ENCODE measurements at regions not wholly inside any gene's neighbourhood (a gene's known extent, or its start where the extent isn't known, plus 50 kb on each side); places are given as distances from the start of the nearest gene placed in this dataset.

DNA sequence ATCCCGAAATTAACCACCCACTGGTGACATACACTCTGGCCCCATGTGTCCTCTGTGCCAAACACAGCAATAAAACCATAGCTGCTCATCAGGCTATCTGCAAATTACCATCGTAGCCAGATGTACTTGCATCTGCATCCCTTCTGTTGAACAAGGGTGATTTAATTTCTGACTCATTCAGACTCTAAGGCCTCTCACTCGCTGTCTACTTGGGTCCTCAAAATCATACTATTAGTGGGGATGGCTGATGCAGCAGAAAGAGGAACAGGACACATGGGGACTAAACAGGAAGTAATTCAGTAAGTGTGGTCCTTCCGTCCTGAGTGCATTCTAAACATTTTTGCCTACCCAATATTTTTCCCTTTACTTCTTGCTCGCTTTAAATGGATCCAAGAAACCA, 2275.0 kb upstream of the PCDH20 start:
- Histone ChIP-seq H3K4me2 (ENCODE audit: low read length) (no peak overlapping the region), H3K36me3 (ENCODE audit: control insufficient read depth, low read length) (no peaks in the 10 kb centered on the region), H3K4me1 (ENCODE audit: control insufficient read depth, low read length) (no peaks in the 10 kb centered on the region), H3K9me2 (replicated peaks; ENCODE audit: control insufficient read depth, low read length) (no peaks in the 10 kb centered on the region), H3K27ac (ENCODE audit: low read depth, low read length) (no peak overlapping the region), H3K9me3 (ENCODE audit: control insufficient read depth, insufficient read depth, low read length) (no peaks in the 10 kb centered on the region; the same call in 1 of the 2 replicates), H3K27me3 (ENCODE audit: control insufficient read depth, low read length) (no peaks in the 10 kb centered on the region), H4K20me1 (ENCODE audit: control insufficient read depth, insufficient read depth, low read depth, low read length) (no peaks in the 10 kb centered on the region), H3F3A (ENCODE audit: control insufficient read depth, insufficient read depth) (no peaks in the 10 kb centered on the region), H3K4me3 (ENCODE audit: low read length) (no peak overlapping the region), H3K79me2 (ENCODE audit: control insufficient read depth, low read length) (no peaks in the 10 kb centered on the region)
- TF ChIP-seq, protein P1, sequence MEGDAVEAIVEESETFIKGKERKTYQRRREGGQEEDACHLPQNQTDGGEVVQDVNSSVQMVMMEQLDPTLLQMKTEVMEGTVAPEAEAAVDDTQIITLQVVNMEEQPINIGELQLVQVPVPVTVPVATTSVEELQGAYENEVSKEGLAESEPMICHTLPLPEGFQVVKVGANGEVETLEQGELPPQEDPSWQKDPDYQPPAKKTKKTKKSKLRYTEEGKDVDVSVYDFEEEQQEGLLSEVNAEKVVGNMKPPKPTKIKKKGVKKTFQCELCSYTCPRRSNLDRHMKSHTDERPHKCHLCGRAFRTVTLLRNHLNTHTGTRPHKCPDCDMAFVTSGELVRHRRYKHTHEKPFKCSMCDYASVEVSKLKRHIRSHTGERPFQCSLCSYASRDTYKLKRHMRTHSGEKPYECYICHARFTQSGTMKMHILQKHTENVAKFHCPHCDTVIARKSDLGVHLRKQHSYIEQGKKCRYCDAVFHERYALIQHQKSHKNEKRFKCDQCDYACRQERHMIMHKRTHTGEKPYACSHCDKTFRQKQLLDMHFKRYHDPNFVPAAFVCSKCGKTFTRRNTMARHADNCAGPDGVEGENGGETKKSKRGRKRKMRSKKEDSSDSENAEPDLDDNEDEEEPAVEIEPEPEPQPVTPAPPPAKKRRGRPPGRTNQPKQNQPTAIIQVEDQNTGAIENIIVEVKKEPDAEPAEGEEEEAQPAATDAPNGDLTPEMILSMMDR (IDR thresholded peaks at IDR 0.05; ENCODE audit: low read depth, low read length, poor library complexity, severe bottlenecking), result no peak
- no peak for TF ChIP-seq EZH2phosphoT487 (IDR thresholded peaks at IDR 0.05; ENCODE audit: borderline replicate concordance, low read length)

- no peak overlapping the region for H3K4me2 ChIP-seq (ENCODE audit: low read length)
- H3F3A ChIP-seq (ENCODE audit: control insufficient read depth, insufficient read depth), result no peaks in the 10 kb centered on the region
- H3K27ac ChIP-seq (ENCODE audit: low read depth, low read length), result no peak overlapping the region
- H3K27me3 ChIP-seq (ENCODE audit: control insufficient read depth, low read length), result no peaks in the 10 kb centered on the region
- H4K20me1 ChIP-seq (ENCODE audit: control insufficient read depth, insufficient read depth, low read depth, low read length), result no peaks in the 10 kb centered on the region
- H3K4me1 ChIP-seq (ENCODE audit: control insufficient read depth, low read length), result no peaks in the 10 kb centered on the region
- H3K36me3 ChIP-seq (ENCODE audit: control insufficient read depth, low read length), result no peaks in the 10 kb centered on the region
- TF ChIP-seq, protein P1 (IDR thresholded peaks at IDR 0.05; ENCODE audit: low read depth, low read length, poor library complexity, severe bottlenecking), result no peak
- TF ChIP-seq EZH2phosphoT487 (IDR thresholded peaks at IDR 0.05; ENCODE audit: borderline replicate concordance, low read length), result no peak
- H3K9me2 ChIP-seq (replicated peaks; ENCODE audit: control insufficient read depth, low read length), result no peaks in the 10 kb centered on the region
- no peak overlapping the region for H3K4me3 ChIP-seq (ENCODE audit: low read length)
- H3K9me3 ChIP-seq (ENCODE audit: control insufficient read depth, insufficient read depth, low read length), result no peaks in the 10 kb centered on the region; the same call in 1 of the 2 replicates
- no peaks in the 10 kb centered on the region for H3K79me2 ChIP-seq (ENCODE audit: control insufficient read depth, low read length)
These were observed 2269.2 kb upstream of the PCDH20 start for GRCh38 chr13:63684822-63685221.

DNA sequence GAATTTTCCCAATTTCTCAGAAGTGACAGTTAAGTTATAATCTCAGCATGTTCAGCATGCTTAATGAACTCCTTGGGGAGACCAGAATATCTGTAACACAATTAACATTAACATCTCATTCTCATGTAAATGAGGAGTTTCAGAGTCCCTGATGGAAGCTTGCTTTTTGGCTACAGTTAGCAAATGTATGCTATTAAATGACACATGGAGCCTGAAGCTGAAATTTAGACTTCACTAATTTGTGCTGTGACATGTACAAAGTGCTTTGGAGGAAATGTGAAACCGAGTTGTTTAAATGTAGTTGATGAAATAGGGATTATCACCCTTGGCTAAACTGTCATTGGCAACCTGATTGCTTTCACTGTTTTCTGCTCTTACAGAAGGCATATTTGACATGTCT, 2265.1 kb upstream of the PCDH20 start:
- Histone ChIP-seq H3K4me2 (ENCODE audit: low read length) (no peak overlapping the region), H3F3A (ENCODE audit: control insufficient read depth, insufficient read depth) (no peaks in the 10 kb centered on the region), H3K4me3 (ENCODE audit: low read length) (no peak overlapping the region), H3K27me3 (ENCODE audit: control insufficient read depth, low read length) (no peaks in the 10 kb centered on the region), H3K9me3 (ENCODE audit: control insufficient read depth, insufficient read depth, low read length) (no peaks in the 10 kb centered on the region), H4K20me1 (ENCODE audit: control insufficient read depth, insufficient read depth, low read depth, low read length) (no peaks in the 10 kb centered on the region), H3K36me3 (ENCODE audit: control insufficient read depth, low read length) (no peaks in the 10 kb centered on the region), H3K27ac (ENCODE audit: low read depth, low read length) (no peak overlapping the region), H3K4me1 (ENCODE audit: control insufficient read depth, low read length) (no peaks in the 10 kb centered on the region), H3K9me2 (replicated peaks; ENCODE audit: control insufficient read depth, low read length) (no peaks in the 10 kb centered on the region), H3K79me2 (ENCODE audit: control insufficient read depth, low read length) (no peaks in the 10 kb centered on the region)
- no peak for TF ChIP-seq EZH2phosphoT487 (IDR thresholded peaks at IDR 0.05; ENCODE audit: borderline replicate concordance, low read length)
- TF ChIP-seq, protein P1 (IDR thresholded peaks at IDR 0.05; ENCODE audit: low read depth, low read length, poor library complexity, severe bottlenecking), result no peak

DNA sequence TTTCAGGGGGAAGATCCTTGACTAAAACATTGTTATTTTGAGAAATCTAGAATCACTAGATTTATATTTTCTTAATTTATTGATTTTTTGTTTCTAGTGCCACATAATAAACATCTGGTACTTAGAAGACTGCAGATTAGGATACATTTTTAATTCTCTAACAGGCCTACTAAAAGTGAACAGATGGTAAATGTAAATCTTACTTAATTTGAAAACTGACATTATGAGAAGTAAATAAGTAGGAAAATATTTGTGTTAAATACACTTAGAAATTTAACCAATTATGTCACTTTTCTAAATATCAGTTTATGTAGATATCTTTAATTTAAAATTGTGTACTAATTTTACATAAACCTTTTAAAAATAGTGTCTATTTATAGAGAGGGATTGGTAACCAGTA, 2255.6 kb upstream of the PCDH20 start:
- no peak overlapping the region for H3K4me2 ChIP-seq (ENCODE audit: low read length)
- no peaks in the 10 kb centered on the region for H3K4me1 ChIP-seq (ENCODE audit: control insufficient read depth, low read length)
- no peaks in the 10 kb centered on the region for H3F3A ChIP-seq (ENCODE audit: control insufficient read depth, insufficient read depth)
- H3K4me3 ChIP-seq (ENCODE audit: low read length), result no peak overlapping the region
- H3K9me3 ChIP-seq (ENCODE audit: control insufficient read depth, insufficient read depth, low read length), result no peaks in the 10 kb centered on the region
- no peaks in the 10 kb centered on the region for H3K27me3 ChIP-seq (ENCODE audit: control insufficient read depth, low read length)
- H3K36me3 ChIP-seq (ENCODE audit: control insufficient read depth, low read length), result no peaks in the 10 kb centered on the region
- H4K20me1 ChIP-seq (ENCODE audit: control insufficient read depth, insufficient read depth, low read depth, low read length), result no peaks in the 10 kb centered on the region
- TF ChIP-seq EZH2phosphoT487 (IDR thresholded peaks at IDR 0.05; ENCODE audit: borderline replicate concordance, low read length), result no peak
- TF ChIP-seq, protein P1 (IDR thresholded peaks at IDR 0.05; ENCODE audit: low read depth, low read length, poor library complexity, severe bottlenecking), result no peak
- H3K27ac ChIP-seq (ENCODE audit: low read depth, low read length), result no peak overlapping the region
- H3K79me2 ChIP-seq (ENCODE audit: control insufficient read depth, low read length), result no peaks in the 10 kb centered on the region
- H3K9me2 ChIP-seq (replicated peaks; ENCODE audit: control insufficient read depth, low read length), result no peaks in the 10 kb centered on the region
